NB4 (cell line): ENCODE measurements at regions not wholly inside any gene's neighbourhood (a gene's known extent, or its start where the extent isn't known, plus 50 kb on each side); places are given as distances from the start of the nearest gene placed in this dataset.

Source experiments
- DNase-seq: peaks from one replicate; pipeline ENCODE4 v3.0.0; 2010; ENCODE audit warnings: low read depth
- H3K4me3 ChIP-seq: one replicate; pipeline ENCODE4 v1.5.1; 2011; ENCODE audit warnings: mild to moderate bottlenecking, low read depth, low read length, moderate library complexity
- MYC ChIP-seq: IDR thresholded peaks from 2 replicates; pipeline ENCODE4 v1.6.1; 2011; ENCODE audit warnings: low read depth, low read length
- POLR2A ChIP-seq: IDR thresholded peaks from 2 replicates; pipeline ENCODE4 v1.6.1; 2011; ENCODE audit warnings: mild to moderate bottlenecking; ENCODE audit not compliant: insufficient read length; ENCODE audit errors: extremely low read depth
- TF ChIP-seq, protein P1 (sequence below): IDR thresholded peaks from one replicate; pipeline ENCODE4 v1.5.1; 2012; ENCODE audit warnings: low read depth, low read length
- TF ChIP-seq, protein P2 (sequence below): IDR thresholded peaks from 2 replicates; pipeline ENCODE4 v1.6.1; 2011; ENCODE audit warnings: low read depth, low read length

DNA sequence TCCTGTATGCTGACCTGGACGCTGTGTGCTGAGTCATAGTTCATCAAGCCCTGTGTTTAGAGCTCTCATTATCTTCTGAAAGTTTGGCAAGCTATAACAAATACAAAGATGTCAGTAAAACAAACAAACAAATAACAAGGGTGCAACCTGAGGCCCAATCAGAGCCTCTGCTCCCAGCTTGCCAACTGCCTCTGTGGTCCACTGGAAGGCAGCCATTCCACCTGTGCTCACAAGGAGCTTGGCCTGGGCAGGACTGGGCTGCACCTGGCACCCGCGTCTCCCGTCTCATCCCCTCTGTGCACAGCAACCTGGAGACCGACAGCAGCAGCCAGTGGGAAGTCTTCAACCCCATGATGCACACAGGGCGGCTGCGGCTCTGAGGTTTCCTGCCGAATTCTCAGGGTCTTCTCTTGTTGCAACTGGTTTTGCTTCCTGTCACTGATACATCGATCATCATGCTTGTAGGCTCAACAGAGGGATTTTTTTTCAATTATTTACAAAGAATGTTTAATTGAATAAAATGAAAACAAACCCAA is 97.8 kb downstream of the TMEM18 start:
- TF ChIP-seq, protein P1, sequence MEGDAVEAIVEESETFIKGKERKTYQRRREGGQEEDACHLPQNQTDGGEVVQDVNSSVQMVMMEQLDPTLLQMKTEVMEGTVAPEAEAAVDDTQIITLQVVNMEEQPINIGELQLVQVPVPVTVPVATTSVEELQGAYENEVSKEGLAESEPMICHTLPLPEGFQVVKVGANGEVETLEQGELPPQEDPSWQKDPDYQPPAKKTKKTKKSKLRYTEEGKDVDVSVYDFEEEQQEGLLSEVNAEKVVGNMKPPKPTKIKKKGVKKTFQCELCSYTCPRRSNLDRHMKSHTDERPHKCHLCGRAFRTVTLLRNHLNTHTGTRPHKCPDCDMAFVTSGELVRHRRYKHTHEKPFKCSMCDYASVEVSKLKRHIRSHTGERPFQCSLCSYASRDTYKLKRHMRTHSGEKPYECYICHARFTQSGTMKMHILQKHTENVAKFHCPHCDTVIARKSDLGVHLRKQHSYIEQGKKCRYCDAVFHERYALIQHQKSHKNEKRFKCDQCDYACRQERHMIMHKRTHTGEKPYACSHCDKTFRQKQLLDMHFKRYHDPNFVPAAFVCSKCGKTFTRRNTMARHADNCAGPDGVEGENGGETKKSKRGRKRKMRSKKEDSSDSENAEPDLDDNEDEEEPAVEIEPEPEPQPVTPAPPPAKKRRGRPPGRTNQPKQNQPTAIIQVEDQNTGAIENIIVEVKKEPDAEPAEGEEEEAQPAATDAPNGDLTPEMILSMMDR, result no peak
- TF ChIP-seq POLR2A (no peak), MYC (no peak)
- TF ChIP-seq, protein P2, sequence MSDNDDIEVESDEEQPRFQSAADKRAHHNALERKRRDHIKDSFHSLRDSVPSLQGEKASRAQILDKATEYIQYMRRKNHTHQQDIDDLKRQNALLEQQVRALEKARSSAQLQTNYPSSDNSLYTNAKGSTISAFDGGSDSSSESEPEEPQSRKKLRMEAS, result no peak
- H3K4me3 ChIP-seq, result no peak overlapping the region
- no peak for DNase-seq

- H3K4me3 ChIP-seq, result no peak overlapping the region
- TF ChIP-seq, protein P1, result no peak
- TF ChIP-seq, protein P2, result no peak
- TF ChIP-seq MYC (no peak), POLR2A (no peak)
- DNase-seq, result no peak
Observed at GRCh38 chr2:576292-576691, 100.9 kb downstream of the TMEM18 start.

- no peak for DNase-seq
- H3K4me3 ChIP-seq, result no peak overlapping the region
- no peak for TF ChIP-seq MYC
- TF ChIP-seq, protein P2, result no peak
- TF ChIP-seq, protein P1, result no peak
- no peak for TF ChIP-seq POLR2A
Observed at GRCh38 chr2:575727-576236, 101.4 kb downstream of the TMEM18 start.

DNA sequence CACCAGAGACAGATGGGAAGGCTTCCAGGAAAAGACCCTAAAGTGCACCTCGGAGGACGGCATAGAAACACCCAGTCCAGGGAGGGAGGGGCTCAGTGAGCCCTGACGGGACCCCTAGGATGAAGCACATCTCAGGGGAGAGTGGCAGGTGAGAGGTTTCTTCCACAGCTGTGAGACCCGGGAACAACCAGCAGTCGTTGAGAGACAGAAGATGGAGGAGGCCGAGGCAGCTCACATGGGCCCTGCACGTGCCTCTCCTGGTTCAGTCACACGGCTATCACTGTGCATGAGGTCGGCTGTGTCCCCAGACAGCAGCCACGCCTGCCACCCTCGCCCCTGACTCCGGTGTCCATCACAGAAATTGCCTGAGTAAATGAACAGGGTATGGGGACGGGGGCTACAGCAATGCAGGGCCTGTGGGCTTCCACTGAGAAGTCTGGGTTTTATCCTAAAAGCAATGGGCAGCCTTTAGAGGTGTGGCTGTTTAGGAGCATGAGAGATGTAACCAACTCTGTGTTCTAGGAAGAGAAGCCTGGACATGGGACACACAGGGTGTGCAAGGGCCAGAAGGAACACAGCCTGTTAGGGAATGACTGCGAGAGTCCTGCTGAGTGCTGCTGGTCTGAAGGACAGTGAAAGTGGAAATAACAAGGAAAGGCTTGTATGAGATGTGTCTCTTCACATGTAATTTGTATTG is 102.0 kb downstream of the TMEM18 start:
- TF ChIP-seq, protein P2, result no peak
- TF ChIP-seq MYC, result no peak
- TF ChIP-seq, protein P1, result no peak
- TF ChIP-seq POLR2A, result no peak
- no peak overlapping the region for H3K4me3 ChIP-seq
- DNase-seq, result no peak

GRCh38 chr2:573805-574392 is 103.3 kb downstream of the TMEM18 start:
- TF ChIP-seq POLR2A, result no peak
- TF ChIP-seq, protein P2, result no peak
- TF ChIP-seq, protein P1, result no peak
- TF ChIP-seq MYC, result no peak
- no peak for DNase-seq
- H3K4me3 ChIP-seq, result no peak overlapping the region
